NCI-H82 treated with DMSO at 0.1 percent for 48 hours (cell line): ENCODE measurements at regions not wholly inside any gene's neighbourhood (a gene's known extent, or its start where the extent isn't known, plus 50 kb on each side); places are given as distances from the start of the nearest gene placed in this dataset.
"Not testable (repeated sequence)": the region's sequence is repeated elsewhere in the genome, so short reads cannot be mapped to it uniquely, and the experiment has no call there.

Experiments used
- DNase-seq: peaks from one replicate; lab custom pipeline; 2025; ENCODE audit not compliant: unreplicated experiment; lab: John Stamatoyannopoulos, UW

GRCh38 chr2:220387758-220388157 lies 760.3 kb downstream of the SLC4A3 start:
- DNase-seq = not testable (repeated sequence)

GRCh38 chr2:220393711-220394110 lies 766.3 kb downstream of the SLC4A3 start:
- no peak for DNase-seq

DNA sequence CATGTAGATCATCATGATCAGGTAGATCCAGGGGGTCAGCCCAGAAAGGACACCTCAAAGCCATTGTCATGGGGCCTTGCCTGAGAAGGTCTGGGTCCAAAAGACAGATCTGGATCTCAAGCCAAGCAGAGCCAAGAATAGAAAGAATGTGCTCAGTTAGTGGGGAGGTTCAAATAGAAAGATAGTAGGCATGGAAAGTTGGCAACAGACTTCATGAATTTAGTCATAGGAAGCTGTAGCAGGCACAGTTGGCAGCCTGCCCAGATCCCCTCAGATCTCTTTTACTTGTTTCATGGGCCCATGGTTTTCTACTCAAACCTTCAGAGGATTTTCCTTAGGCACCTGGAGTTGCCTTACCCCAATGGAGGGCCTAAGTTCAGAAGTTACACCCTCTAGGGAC lies 767.0 kb downstream of the SLC4A3 start:
- DNase-seq = no peak

DNA sequence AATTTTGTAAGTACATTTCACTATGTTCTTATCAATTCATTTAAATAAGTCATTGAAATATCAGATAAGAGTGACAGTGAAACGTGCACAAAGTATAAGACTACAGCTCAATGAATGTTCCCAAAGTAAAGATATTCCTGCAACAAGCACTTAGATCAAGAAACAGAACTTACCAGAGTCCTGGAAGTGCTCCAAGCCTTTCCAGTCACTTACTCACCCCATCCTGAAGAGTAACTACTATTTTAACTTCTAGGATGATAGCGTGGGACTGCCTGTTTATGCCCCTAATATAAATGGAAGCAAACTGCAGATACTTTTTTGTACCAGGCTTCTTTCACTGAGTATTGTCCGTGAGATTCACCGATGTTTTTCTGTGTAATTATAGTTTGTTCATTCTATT lies 768.9 kb downstream of the SLC4A3 start:
- no peak for DNase-seq

- no peak for DNase-seq
Measured at GRCh38 chr2:220410296-220410695, 782.9 kb downstream of the SLC4A3 start.

GRCh38 chr2:220417503-220417902 lies 790.1 kb downstream of the SLC4A3 start:
- no peak for DNase-seq

- no peak for DNase-seq
Measured at GRCh38 chr2:220419647-220420046, 792.2 kb downstream of the SLC4A3 start.

GRCh38 chr2:220420820-220421219 lies 793.4 kb downstream of the SLC4A3 start:
- no peak for DNase-seq

DNA sequence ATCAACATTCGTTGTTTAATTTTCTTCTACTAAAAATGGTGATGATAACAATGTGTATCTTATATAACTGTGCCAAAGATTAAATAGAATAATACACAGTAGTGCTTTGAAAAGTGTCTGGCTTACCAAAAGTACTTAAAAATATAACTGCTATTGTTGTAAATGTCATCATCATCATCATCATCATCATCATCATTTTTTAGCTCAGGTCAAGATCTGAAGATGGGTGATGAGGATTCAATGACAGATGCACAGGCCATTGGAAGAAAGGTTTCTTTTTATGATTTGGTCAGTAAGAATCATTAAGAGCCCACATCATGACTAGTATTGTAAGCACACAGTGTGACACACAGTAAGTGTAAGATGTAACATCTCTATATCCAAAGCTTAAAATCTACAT lies 795.2 kb downstream of the SLC4A3 start:
- DNase-seq = no peak

- DNase-seq = peak; percentile 71
Measured at GRCh38 chr2:220424561-220424960, 797.1 kb downstream of the SLC4A3 start.

GRCh38 chr2:220432645-220433044 lies 805.2 kb downstream of the SLC4A3 start:
- no peak for DNase-seq

- peak; percentile 28 for DNase-seq
Measured at GRCh38 chr2:220433131-220433530, 805.7 kb downstream of the SLC4A3 start.

GRCh38 chr2:220434385-220434784 lies 807.0 kb downstream of the SLC4A3 start:
- no peak for DNase-seq

GRCh38 chr2:220437938-220438337 lies 810.5 kb downstream of the SLC4A3 start:
- no peak for DNase-seq

DNA sequence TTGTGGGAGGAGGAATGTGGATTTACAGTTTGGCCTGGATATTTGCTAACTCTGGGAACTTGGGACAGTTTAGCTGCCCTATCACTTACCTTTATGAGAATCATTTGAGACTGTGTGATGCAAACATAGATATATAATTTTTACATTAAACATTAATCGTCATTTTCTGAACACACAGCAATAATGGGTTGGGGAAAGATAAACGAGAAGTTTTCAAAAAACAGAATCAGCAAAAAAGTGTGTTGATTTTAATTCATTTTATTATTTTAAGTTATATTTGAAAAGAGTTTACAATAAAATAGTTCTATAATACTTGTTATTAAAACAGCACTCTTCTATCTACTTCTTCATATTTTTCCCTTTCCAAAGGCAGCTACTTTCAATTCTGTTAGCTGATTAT lies 813.3 kb downstream of the SLC4A3 start:
- DNase-seq = no peak

- no peak for DNase-seq
Measured at GRCh38 chr2:220441404-220441803, 814.0 kb downstream of the SLC4A3 start.

DNA sequence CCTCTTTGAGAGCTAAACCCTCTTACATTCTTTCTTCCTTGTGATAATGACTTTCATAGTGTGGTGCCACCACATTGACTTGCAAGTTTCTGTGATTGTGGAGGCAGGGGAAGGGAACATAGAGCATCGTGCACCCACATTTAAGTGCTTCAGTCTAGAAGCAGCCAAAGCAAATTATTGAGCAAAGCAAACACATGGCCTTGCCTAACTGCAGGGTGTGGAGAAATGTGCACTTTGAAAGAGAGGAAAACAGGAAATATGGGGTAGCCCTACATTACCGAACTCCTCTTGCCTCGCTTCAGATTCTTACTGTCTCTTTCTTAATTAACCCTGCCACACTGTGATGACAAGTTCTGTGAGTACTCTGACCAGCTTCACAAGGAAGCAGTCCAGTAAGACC lies 814.6 kb downstream of the SLC4A3 start:
- DNase-seq = no peak

- DNase-seq = no peak
Measured at GRCh38 chr2:220445429-220446105, 818.1 kb downstream of the SLC4A3 start.

- DNase-seq = no peak
Measured at GRCh38 chr2:220446106-220446712, 818.8 kb downstream of the SLC4A3 start.

DNA sequence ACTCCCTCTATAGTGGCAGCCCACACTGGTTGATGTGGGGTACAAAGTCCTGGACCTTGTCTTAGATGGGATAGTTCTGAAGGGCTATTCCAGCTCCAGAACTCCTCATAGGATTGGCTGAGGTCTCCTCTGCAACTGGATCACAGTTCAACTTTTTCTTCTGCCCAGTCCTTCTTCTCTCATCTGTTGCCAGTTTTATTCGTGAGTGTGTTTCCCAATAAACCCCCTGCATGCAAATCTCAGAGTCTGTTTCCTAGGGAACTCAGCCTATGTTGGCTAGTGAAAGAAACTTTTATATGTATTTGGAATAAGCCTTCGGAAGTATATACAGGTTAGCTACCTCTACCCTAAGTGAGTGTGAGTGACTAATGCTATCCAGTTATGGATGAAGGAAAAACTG lies 823.4 kb downstream of the SLC4A3 start:
- no peak for DNase-seq

GRCh38 chr2:220451438-220451837 lies 824.0 kb downstream of the SLC4A3 start:
- no peak for DNase-seq

- DNase-seq = no peak
Measured at GRCh38 chr2:220452561-220452960, 825.1 kb downstream of the SLC4A3 start.
